Bronchial epithelial cell (primary cell): ENCODE measurements at regions not wholly inside any gene's neighbourhood (a gene's known extent, or its start where the extent isn't known, plus 50 kb on each side); places are given as distances from the start of the nearest gene placed in this dataset.

Experiments used
- DNase-seq: peaks from one replicate; pipeline ENCODE4 v3.0.0-alpha.2; 2010; ENCODE audit warnings: low read depth
- FAIRE-seq: peaks from 2 replicates; lab custom pipeline; 2011; peaks lifted over from hg19 to GRCh38; lab: Jason Lieb, UNC
- H3K27me3 ChIP-seq: 2 replicates; pipeline ENCODE4 v1.5.1; 2011; ENCODE audit warnings: low read length; ENCODE audit not compliant: control insufficient read depth, insufficient read depth
- H3K36me3 ChIP-seq: 2 replicates; pipeline ENCODE4 v1.5.1; 2011; ENCODE audit warnings: low read length; ENCODE audit not compliant: control insufficient read depth, insufficient read depth
- H3K4me3 ChIP-seq: 2 replicates; pipeline ENCODE4 v1.5.1; 2011; ENCODE audit warnings: mild to moderate bottlenecking, low read depth, low read length, control low read depth
- TF ChIP-seq, protein P1 (sequence below): IDR thresholded peaks from 2 replicates; pipeline ENCODE4 v1.5.1; 2011; ENCODE audit warnings: mild to moderate bottlenecking, moderate library complexity, low read length, control low read depth, inconsistent platforms; ENCODE audit not compliant: insufficient read depth, severe bottlenecking

DNA sequence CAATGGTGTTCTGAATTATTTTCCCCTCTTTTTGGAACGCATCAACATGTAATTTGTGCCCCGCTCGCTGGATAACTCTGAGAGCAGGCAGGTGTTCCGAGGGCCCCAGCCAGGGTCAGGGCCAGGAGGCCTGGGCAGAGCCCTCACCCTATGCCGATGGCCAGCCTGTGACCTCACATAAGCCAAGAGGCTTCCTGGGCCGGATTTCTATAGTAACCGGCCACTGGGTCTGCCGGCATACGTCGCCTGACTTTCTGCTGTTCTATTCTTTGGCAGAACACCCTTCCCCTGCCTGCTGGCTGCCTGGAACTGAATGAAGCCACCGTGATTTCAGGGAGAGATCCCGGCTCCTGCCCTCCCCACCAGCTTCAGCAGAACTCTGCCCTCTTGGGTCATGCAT, 375.2 kb downstream of the SHANK2 start:
- DNase-seq (no peak), FAIRE-seq (no peak)
- no peaks in the 10 kb centered on the region for H3K36me3 ChIP-seq
- no peaks in the 10 kb centered on the region for H3K27me3 ChIP-seq
- TF ChIP-seq, protein P1, sequence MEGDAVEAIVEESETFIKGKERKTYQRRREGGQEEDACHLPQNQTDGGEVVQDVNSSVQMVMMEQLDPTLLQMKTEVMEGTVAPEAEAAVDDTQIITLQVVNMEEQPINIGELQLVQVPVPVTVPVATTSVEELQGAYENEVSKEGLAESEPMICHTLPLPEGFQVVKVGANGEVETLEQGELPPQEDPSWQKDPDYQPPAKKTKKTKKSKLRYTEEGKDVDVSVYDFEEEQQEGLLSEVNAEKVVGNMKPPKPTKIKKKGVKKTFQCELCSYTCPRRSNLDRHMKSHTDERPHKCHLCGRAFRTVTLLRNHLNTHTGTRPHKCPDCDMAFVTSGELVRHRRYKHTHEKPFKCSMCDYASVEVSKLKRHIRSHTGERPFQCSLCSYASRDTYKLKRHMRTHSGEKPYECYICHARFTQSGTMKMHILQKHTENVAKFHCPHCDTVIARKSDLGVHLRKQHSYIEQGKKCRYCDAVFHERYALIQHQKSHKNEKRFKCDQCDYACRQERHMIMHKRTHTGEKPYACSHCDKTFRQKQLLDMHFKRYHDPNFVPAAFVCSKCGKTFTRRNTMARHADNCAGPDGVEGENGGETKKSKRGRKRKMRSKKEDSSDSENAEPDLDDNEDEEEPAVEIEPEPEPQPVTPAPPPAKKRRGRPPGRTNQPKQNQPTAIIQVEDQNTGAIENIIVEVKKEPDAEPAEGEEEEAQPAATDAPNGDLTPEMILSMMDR, result no peak
- no peak overlapping the region for H3K4me3 ChIP-seq

DNA sequence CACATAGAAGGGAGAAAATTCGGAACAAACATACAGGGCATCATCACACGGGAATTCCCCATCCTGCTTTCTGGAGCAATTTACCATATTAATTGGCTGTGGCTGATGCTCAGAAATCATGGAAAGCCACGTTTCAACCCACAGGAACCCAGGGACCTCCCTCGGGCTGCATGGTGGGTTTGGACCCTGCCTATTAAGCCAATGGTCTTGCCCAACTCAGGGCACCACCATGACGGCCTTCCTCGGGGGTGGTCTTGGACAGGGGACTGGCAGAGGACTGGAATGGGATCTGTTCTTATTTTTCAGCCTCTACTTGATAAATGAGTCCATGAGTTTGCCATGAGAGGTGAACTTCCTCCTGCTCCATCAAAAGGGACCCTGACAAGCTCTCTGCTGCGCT, 374.0 kb downstream of the SHANK2 start:
- Histone ChIP-seq H3K27me3 (no peaks in the 10 kb centered on the region), H3K4me3 (no peak overlapping the region), H3K36me3 (no peaks in the 10 kb centered on the region)
- FAIRE-seq, result no peak
- DNase-seq, result no peak
- TF ChIP-seq, protein P1, result no peak

GRCh38 chr11:70879601-70880285, 372.6 kb downstream of the SHANK2 start:
- Histone ChIP-seq H3K4me3 (no peak overlapping the region), H3K27me3 (no peaks in the 10 kb centered on the region), H3K36me3 (no peaks in the 10 kb centered on the region)
- TF ChIP-seq, protein P1, result no peak
- DNase-seq (no peak), FAIRE-seq (no peak)

DNA sequence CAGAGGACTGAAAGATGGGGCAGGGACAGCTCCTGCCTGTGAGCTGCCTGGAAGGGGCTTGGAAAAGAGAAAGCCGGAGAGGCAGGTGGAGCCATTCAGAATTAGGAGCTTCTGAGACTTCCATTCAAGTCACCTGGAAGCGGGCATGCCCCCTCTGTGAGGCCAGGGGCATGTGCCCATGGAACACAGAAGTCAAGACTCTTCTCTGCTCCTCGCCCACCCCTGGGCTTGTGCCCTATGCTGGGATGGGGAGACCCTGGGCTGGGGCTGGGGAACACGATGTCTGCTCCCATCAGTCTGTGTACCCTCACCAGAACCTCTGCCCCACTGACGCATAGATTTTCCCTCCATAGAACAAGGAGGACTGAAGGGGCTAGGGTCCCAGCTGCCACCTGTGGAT, 372.0 kb downstream of the SHANK2 start:
- no peak for FAIRE-seq
- H3K27me3 ChIP-seq, result no peaks in the 10 kb centered on the region
- TF ChIP-seq, protein P1, result no peak

GRCh38 chr11:70881948-70882715, 370.2 kb downstream of the SHANK2 start:
- H3K4me3 ChIP-seq, result no peak overlapping the region
- no peaks in the 10 kb centered on the region for H3K27me3 ChIP-seq
- FAIRE-seq (no peak), DNase-seq (no peak)
- TF ChIP-seq, protein P1, result no peak
- no peaks in the 10 kb centered on the region for H3K36me3 ChIP-seq

More for the DNA sequence above, 372.0 kb downstream of the SHANK2 start:
- Histone ChIP-seq H3K4me3 (no peak overlapping the region), H3K36me3 (no peaks in the 10 kb centered on the region)
- no peak for DNase-seq
